H9 (cell line): ENCODE measurements at regions not wholly inside any gene's neighbourhood (a gene's known extent, or its start where the extent isn't known, plus 50 kb on each side); places are given as distances from the start of the nearest gene placed in this dataset.

Experiments used
- DNase-seq: peaks from one replicate; pipeline ENCODE4 v3.0.0-alpha.2; 2017
- H2AFZ ChIP-seq: one replicate; pipeline ENCODE4 v1.6.1; 2013; ENCODE audit warnings: mild to moderate bottlenecking, low read length, control low read depth, moderate library complexity
- H2AK5ac ChIP-seq: 2 replicates; pipeline ENCODE4 v1.6.1; 2013; ENCODE audit warnings: low read length, control low read depth, mixed read lengths; ENCODE audit not compliant: insufficient read length
- H2BK120ac ChIP-seq: one replicate; pipeline ENCODE4 v1.6.1; 2013; ENCODE audit warnings: low read depth, mild to moderate bottlenecking, low read length, control low read depth, inconsistent platforms; ENCODE audit not compliant: poor library complexity, severe bottlenecking
- H2BK12ac ChIP-seq: 2 replicates; pipeline ENCODE4 v1.6.1; 2013; ENCODE audit warnings: low read length, control low read depth, mixed read lengths, low read depth; ENCODE audit not compliant: insufficient read length
- H2BK15ac ChIP-seq: 2 replicates; pipeline ENCODE4 v1.6.1; 2013; ENCODE audit warnings: low read depth, low read length, control low read depth
- H2BK20ac ChIP-seq: one replicate; pipeline ENCODE4 v1.6.1; 2013; ENCODE audit warnings: low read depth, mild to moderate bottlenecking, low read length, control low read depth, inconsistent platforms; ENCODE audit not compliant: poor library complexity, severe bottlenecking
- H2BK5ac ChIP-seq: 2 replicates; pipeline ENCODE4 v1.6.1; 2013; ENCODE audit warnings: low read length, control low read depth, mixed read lengths; ENCODE audit not compliant: insufficient read length
- H3K14ac ChIP-seq: 2 replicates; pipeline ENCODE4 v1.6.1; 2013; ENCODE audit warnings: low read length, control low read depth; ENCODE audit not compliant: insufficient read depth
- H3K18ac ChIP-seq: 2 replicates; pipeline ENCODE4 v1.6.1; 2013; ENCODE audit warnings: low read depth, mild to moderate bottlenecking, mixed read lengths, low read length, control low read depth; ENCODE audit not compliant: insufficient read length
- H3K23ac ChIP-seq: 2 replicates; pipeline ENCODE4 v1.6.1; 2013; ENCODE audit warnings: low read length, control low read depth, mixed read lengths, low read depth; ENCODE audit not compliant: insufficient read length
- H3K23me2 ChIP-seq: 2 replicates; pipeline ENCODE4 v1.6.1; 2013; ENCODE audit warnings: low read depth, mild to moderate bottlenecking, mixed read lengths, low read length, control low read depth; ENCODE audit not compliant: insufficient read length, poor library complexity, severe bottlenecking
- H3K27ac ChIP-seq: 2 replicates; pipeline ENCODE4 v1.5.1; 2013; ENCODE audit warnings: low read length, control low read depth, mixed read lengths, low read depth; ENCODE audit not compliant: insufficient read length
- H3K27me3 ChIP-seq: 2 replicates; pipeline ENCODE4 v1.6.1; 2013; ENCODE audit warnings: low read length, control low read depth, inconsistent platforms; ENCODE audit not compliant: insufficient read depth
- H3K4ac ChIP-seq: 2 replicates; pipeline ENCODE4 v1.6.1; 2013; ENCODE audit warnings: low read depth, mild to moderate bottlenecking, control low read depth, inconsistent platforms, low read length, moderate library complexity
- H3K4me1 ChIP-seq: 2 replicates; pipeline ENCODE4 v1.6.1; 2013; ENCODE audit warnings: low read length, control low read depth, inconsistent platforms; ENCODE audit not compliant: insufficient read depth
- H3K4me2 ChIP-seq: 2 replicates; pipeline ENCODE4 v1.6.1; 2013; ENCODE audit warnings: low read length, control low read depth, mixed read lengths; ENCODE audit not compliant: insufficient read length, insufficient read depth
- H3K56ac ChIP-seq: 2 replicates; pipeline ENCODE4 v1.6.1; 2013; ENCODE audit warnings: low read depth, mild to moderate bottlenecking, mixed read lengths, low read length, control low read depth; ENCODE audit not compliant: insufficient read length
- H3K79me1 ChIP-seq: 2 replicates; pipeline ENCODE4 v1.6.1; 2013; ENCODE audit warnings: low read depth, mild to moderate bottlenecking, moderate library complexity, low read length, control low read depth, inconsistent platforms; ENCODE audit not compliant: insufficient read depth, poor library complexity, severe bottlenecking
- H3K79me2 ChIP-seq: 2 replicates; pipeline ENCODE4 v1.6.1; 2013; ENCODE audit warnings: low read length, control low read depth, inconsistent platforms; ENCODE audit not compliant: insufficient read depth
- H3K9ac ChIP-seq: 2 replicates; pipeline ENCODE4 v1.6.1; 2013; ENCODE audit warnings: low read length, control low read depth, mixed read lengths; ENCODE audit not compliant: insufficient read length; ENCODE audit errors: extremely low read depth
- H3K9me3 ChIP-seq: one replicate; pipeline ENCODE4 v1.6.1; 2013; ENCODE audit warnings: low read depth, low read length, inconsistent platforms; ENCODE audit not compliant: control insufficient read depth
- H3T11ph ChIP-seq: one replicate; pipeline ENCODE4 v1.6.1; 2013; ENCODE audit warnings: mild to moderate bottlenecking, low read length, control low read depth, inconsistent platforms
- H4K20me1 ChIP-seq: one replicate; pipeline ENCODE4 v1.6.1; 2013; ENCODE audit not compliant: control insufficient read depth, insufficient read length, insufficient read depth
- H4K5ac ChIP-seq: 2 replicates; pipeline ENCODE4 v1.6.1; 2013; ENCODE audit warnings: low read depth, mild to moderate bottlenecking, mixed read lengths, low read length, control low read depth; ENCODE audit not compliant: insufficient read length
- H4K8ac ChIP-seq: replicated peaks from 2 replicates; pipeline ENCODE4 v1.6.1; 2013; ENCODE audit warnings: low read length, control low read depth, mixed read lengths, low read depth; ENCODE audit not compliant: insufficient read length
- H4K91ac ChIP-seq: 2 replicates; pipeline ENCODE4 v1.6.1; 2013; ENCODE audit warnings: low read depth, mild to moderate bottlenecking, moderate library complexity, mixed read lengths, low read length, control low read depth; ENCODE audit not compliant: insufficient read length
- H3K27ac Mint-ChIP-seq, 3 experiments: 2 replicates in 2 of 3; 3 replicates in 1 of 3; pipeline ENCODE4 v1.8.0; 2020 to 2021; ENCODE audit warnings: mixed read lengths in 3 of 3, mild to moderate bottlenecking in 1 of 3, moderate library complexity in 1 of 3
- H3K27me3 Mint-ChIP-seq: 2 replicates; pipeline ENCODE4 v1.8.0; 2021; ENCODE audit warnings: low read depth, mild to moderate bottlenecking, moderate library complexity, mixed read lengths
- H3K36me3 Mint-ChIP-seq, 3 experiments: 2 replicates in 2 of 3; 3 replicates in 1 of 3; pipeline ENCODE4 v1.8.0; 2020 to 2021; ENCODE audit warnings: low read depth in 3 of 3, mixed read lengths in 3 of 3; ENCODE audit not compliant: insufficient read depth in 1 of 3
- H3K4me1 Mint-ChIP-seq, 2 experiments: 2 replicates each; pipeline ENCODE4 v1.8.0; 2020; ENCODE audit warnings: mixed read lengths in 2 of 2
- H3K4me3 Mint-ChIP-seq, 2 experiments: 2 replicates in 1 of 2; 3 replicates in 1 of 2; pipeline ENCODE4 v1.8.0; 2020 to 2021; ENCODE audit warnings: mild to moderate bottlenecking in 2 of 2, mixed read lengths in 2 of 2, moderate library complexity in 1 of 2
- H3K9me3 Mint-ChIP-seq, 2 experiments: 2 replicates in 1 of 2; 3 replicates in 1 of 2; pipeline ENCODE4 v1.8.0; 2020; ENCODE audit warnings: mild to moderate bottlenecking in 2 of 2, mixed read lengths in 2 of 2, moderate library complexity in 1 of 2
- WGBS: extraction: QIAGEN DNeasy Blood & Tissue Kit; methylation state at CpG from one replicate; pipeline ENCODE4 v1.1.7; 2013; ENCODE audit warnings: missing lambda C conversion rate, low lambda C conversion rate, mixed read lengths; ENCODE audit not compliant: insufficient read length; ENCODE audit errors: extremely low coverage; 5-methylcytosine and 5-hydroxymethylcytosine counted together
- TF ChIP-seq, protein P1 (sequence below): fragments of 200-600 bp; sonication (generic); conservative IDR thresholded peaks from 3 replicates; pipeline ENCODE4 v1.8.0; 2021; ENCODE audit warnings: antibody characterized with exemption, mild to moderate bottlenecking

DNA sequence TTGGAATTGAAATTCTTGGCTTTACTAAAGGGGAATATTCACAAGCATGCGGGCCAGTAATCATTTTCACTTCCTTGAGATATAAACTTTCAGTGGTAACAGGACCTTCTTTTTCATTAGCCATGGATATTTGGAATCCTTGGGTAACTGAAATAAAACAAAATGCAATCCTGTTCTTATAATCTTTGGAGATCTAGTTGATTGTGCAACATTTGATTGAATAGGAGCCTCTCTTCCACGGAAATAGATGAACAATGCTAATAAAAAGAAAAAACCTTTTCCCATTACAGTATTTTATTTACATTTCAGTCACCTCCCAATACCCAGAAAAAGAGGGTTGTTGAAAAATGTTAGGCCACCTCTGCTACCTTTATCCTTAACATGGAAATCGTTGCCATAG lies 225.6 kb downstream of the MAP2K6 start:
- Histone ChIP-seq H3K9me3 (no peaks in the 10 kb centered on the region), H2BK5ac (no peak overlapping the region), H2BK12ac (no peak overlapping the region), H3K9ac (no peak overlapping the region), H4K8ac (no peak overlapping the region), H3K14ac (no peak overlapping the region), H3K23ac (no peak overlapping the region), H3K79me2 (no peaks in the 10 kb centered on the region), H3K79me1 (no peaks in the 10 kb centered on the region), H3K4me2 (no peak overlapping the region), H4K5ac (no peak overlapping the region), H4K91ac (no peak overlapping the region), H3K27ac (no peak overlapping the region), H2AFZ (no peak overlapping the region), H3K4me1 (no peaks in the 10 kb centered on the region), H2AK5ac (no peak overlapping the region), H3K4ac (no peak overlapping the region), H2BK20ac (no peak overlapping the region), H3K56ac (no peak overlapping the region), H3T11ph (no peak overlapping the region), H2BK120ac (no peak overlapping the region), H4K20me1 (no peaks in the 10 kb centered on the region), H3K27me3 (no peaks in the 10 kb centered on the region), H2BK15ac (no peak overlapping the region), H3K18ac (no peak overlapping the region), H3K23me2 (no peaks in the 10 kb centered on the region)
- TF ChIP-seq, protein P1, sequence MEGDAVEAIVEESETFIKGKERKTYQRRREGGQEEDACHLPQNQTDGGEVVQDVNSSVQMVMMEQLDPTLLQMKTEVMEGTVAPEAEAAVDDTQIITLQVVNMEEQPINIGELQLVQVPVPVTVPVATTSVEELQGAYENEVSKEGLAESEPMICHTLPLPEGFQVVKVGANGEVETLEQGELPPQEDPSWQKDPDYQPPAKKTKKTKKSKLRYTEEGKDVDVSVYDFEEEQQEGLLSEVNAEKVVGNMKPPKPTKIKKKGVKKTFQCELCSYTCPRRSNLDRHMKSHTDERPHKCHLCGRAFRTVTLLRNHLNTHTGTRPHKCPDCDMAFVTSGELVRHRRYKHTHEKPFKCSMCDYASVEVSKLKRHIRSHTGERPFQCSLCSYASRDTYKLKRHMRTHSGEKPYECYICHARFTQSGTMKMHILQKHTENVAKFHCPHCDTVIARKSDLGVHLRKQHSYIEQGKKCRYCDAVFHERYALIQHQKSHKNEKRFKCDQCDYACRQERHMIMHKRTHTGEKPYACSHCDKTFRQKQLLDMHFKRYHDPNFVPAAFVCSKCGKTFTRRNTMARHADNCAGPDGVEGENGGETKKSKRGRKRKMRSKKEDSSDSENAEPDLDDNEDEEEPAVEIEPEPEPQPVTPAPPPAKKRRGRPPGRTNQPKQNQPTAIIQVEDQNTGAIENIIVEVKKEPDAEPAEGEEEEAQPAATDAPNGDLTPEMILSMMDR = no peak
- DNase-seq = no peak
- Mint-ChIP-seq H3K36me3 (no peaks in the 10 kb centered on the region), H3K27me3 (no peaks in the 10 kb centered on the region), H3K27ac (no peak overlapping the region), H3K4me1 (no peaks in the 10 kb centered on the region), H3K4me3 (no peak overlapping the region), H3K9me3 (peaks cover 0 to 3% of the 10 kb centered on the region in 2 experiments; a peak in 1 of 5 replicates)
- no CpG with 5 or more reads among the region's 3 CpGs for WGBS
